ENCODE measurements at regions not wholly inside any gene's neighbourhood (a gene's known extent, or its start where the extent isn't known, plus 50 kb on each side); places are given as distances from the start of the nearest gene placed in this dataset.

DNA sequence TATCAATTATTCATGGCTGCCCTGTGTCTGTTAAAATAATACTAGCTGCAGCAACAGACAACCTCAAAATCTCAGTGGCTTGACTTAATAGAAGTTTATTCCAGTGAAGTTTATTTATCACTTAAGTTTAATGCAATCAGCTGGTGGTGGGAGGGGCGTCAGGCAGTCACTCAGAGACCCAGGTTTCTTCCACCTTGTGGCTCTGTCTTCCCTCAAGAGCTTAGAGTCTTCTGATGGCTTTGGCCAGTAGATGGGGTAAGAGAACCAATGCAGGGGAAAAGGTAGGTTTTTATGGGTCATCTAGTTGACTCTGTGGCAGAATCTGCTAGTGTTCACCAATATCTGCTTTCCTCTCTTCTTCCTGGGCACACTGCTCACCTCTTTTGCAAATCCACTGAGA lies 668.9 kb downstream of the AACS start:
- no peaks in the 10 kb centered on the region for H3K4me1 Mint-ChIP-seq (ENCODE audit: unreplicated experiment)
- peaks cover 4% of the 10 kb centered on the region for H3K9me3 Mint-ChIP-seq (ENCODE audit: unreplicated experiment)

DNA sequence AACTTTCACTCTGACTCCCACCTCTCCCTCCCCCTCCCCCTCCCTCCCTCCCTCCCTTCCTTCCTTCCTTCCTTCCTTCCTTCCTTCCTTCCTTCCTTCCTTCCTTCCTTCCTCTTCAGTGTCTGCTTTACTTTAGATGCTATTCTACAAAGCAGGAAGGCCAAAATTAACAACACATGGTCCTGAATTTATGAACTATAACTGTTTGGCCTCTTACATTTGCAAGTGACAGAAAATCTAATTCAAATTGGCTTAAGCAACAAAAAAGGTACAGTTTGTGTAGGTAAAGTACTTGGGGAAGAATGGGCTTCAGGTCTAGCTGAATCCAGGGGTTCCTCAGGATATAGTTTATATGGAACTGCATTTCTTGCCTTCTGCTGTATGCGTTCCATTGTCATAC lies 673.0 kb downstream of the AACS start:
- Mint-ChIP-seq H3K4me3 (ENCODE audit: unreplicated experiment) (no peak overlapping the region), H3K4me1 (ENCODE audit: unreplicated experiment) (no peaks in the 10 kb centered on the region), H3K9me3 (ENCODE audit: unreplicated experiment) (peaks cover 15% of the 10 kb centered on the region)

More for the DNA sequence above, 668.9 kb downstream of the AACS start:
- TF ChIP-seq, protein P1, sequence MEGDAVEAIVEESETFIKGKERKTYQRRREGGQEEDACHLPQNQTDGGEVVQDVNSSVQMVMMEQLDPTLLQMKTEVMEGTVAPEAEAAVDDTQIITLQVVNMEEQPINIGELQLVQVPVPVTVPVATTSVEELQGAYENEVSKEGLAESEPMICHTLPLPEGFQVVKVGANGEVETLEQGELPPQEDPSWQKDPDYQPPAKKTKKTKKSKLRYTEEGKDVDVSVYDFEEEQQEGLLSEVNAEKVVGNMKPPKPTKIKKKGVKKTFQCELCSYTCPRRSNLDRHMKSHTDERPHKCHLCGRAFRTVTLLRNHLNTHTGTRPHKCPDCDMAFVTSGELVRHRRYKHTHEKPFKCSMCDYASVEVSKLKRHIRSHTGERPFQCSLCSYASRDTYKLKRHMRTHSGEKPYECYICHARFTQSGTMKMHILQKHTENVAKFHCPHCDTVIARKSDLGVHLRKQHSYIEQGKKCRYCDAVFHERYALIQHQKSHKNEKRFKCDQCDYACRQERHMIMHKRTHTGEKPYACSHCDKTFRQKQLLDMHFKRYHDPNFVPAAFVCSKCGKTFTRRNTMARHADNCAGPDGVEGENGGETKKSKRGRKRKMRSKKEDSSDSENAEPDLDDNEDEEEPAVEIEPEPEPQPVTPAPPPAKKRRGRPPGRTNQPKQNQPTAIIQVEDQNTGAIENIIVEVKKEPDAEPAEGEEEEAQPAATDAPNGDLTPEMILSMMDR (IDR thresholded peaks at IDR 0.05), result no peak
- no peak overlapping the region for H3K27ac Mint-ChIP-seq (ENCODE audit: unreplicated experiment)
- no peak for DNase-seq (ENCODE audit: extremely low spot score, unreplicated experiment)
- H3K36me3 Mint-ChIP-seq (ENCODE audit: unreplicated experiment), result no peaks in the 10 kb centered on the region
- no peaks in the 10 kb centered on the region for H3K27me3 Mint-ChIP-seq (ENCODE audit: unreplicated experiment)
- H3K4me3 Mint-ChIP-seq (ENCODE audit: unreplicated experiment), result no peak overlapping the region

DNA sequence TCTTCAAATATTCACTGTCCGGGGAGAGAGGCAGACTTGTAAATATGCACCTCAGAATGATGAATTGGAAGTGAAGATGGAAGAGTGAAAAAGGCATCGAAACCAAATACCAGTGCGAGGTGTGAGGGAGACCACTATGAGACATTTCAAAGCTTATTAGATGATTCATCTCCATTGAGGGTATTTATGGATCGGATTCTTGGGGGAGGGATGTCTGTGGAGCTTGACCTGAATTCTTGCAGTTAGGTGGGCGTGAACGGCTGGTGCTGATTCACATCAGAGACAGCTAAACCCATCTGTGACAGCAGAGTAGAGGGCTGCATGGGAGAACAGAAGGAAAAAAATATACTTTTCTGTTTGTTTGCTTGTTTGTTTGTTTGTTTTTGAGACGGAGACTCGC lies 677.2 kb downstream of the AACS start:
- H3K9me3 Mint-ChIP-seq (ENCODE audit: unreplicated experiment), result peaks cover 13% of the 10 kb centered on the region
- no peak overlapping the region for H3K4me3 Mint-ChIP-seq (ENCODE audit: unreplicated experiment)
- DNase-seq (ENCODE audit: extremely low spot score, unreplicated experiment), result no peak
- H3K36me3 Mint-ChIP-seq (ENCODE audit: unreplicated experiment), result no peaks in the 10 kb centered on the region
- H3K27ac Mint-ChIP-seq (ENCODE audit: unreplicated experiment), result no peak overlapping the region
- H3K4me1 Mint-ChIP-seq (ENCODE audit: unreplicated experiment), result no peaks in the 10 kb centered on the region
- TF ChIP-seq, protein P1 (IDR thresholded peaks at IDR 0.05), result no peak
- H3K27me3 Mint-ChIP-seq (ENCODE audit: unreplicated experiment), result no peaks in the 10 kb centered on the region

More for the DNA sequence above, 673.0 kb downstream of the AACS start:
- TF ChIP-seq, protein P1 (IDR thresholded peaks at IDR 0.05), result no peak
- no peaks in the 10 kb centered on the region for H3K36me3 Mint-ChIP-seq (ENCODE audit: unreplicated experiment)
- no peak for DNase-seq (ENCODE audit: extremely low spot score, unreplicated experiment)
- H3K27me3 Mint-ChIP-seq (ENCODE audit: unreplicated experiment), result no peaks in the 10 kb centered on the region
- no peak overlapping the region for H3K27ac Mint-ChIP-seq (ENCODE audit: unreplicated experiment)

DNA sequence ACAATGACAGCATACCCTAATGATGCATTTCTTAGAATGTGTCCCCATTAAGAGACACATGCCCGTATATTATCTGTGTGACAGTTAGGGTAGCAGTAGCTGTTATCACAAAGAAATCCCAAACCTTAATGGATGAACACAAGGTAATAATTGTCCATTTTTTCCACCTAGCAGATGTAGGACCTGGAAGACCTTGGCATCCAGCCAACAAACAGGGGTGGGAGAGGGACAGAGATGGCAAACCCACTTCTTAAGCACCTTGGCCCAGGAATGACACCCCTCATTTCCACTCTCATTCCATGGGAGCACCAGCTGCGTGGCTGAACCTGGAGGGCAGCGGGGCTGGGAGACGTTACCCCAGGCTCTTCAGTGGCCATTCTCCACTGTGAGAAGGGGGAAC lies 679.0 kb downstream of the AACS start:
- Mint-ChIP-seq H3K4me3 (ENCODE audit: unreplicated experiment) (no peak overlapping the region), H3K27me3 (ENCODE audit: unreplicated experiment) (no peaks in the 10 kb centered on the region), H3K27ac (ENCODE audit: unreplicated experiment) (no peak overlapping the region), H3K9me3 (ENCODE audit: unreplicated experiment) (peaks cover 13% of the 10 kb centered on the region), H3K36me3 (ENCODE audit: unreplicated experiment) (no peaks in the 10 kb centered on the region), H3K4me1 (ENCODE audit: unreplicated experiment) (no peaks in the 10 kb centered on the region)
- TF ChIP-seq, protein P1 (IDR thresholded peaks at IDR 0.05), result no peak
- no peak for DNase-seq (ENCODE audit: extremely low spot score, unreplicated experiment)

DNA sequence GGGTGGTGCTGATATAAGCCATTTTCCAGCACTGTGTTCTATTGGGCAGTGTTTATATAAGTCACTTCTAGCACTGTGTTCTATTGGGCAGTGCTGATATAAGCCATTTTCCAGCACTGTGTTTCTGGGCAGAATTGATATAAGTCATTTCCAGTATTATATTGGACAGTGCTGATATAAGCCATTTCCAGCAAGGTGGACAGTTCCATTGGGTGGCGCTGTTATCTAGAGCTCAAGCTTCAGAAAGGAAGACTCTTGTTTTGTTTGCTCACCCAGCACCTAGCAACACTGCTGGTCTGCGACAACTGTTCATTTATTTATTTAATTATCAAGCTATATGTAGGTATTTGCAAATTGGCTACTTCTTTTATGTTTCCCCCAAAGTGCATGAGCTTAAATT lies 690.3 kb downstream of the AACS start:
- peaks cover 7% of the 10 kb centered on the region for H3K9me3 Mint-ChIP-seq (ENCODE audit: unreplicated experiment)
- no peak overlapping the region for H3K27ac Mint-ChIP-seq (ENCODE audit: unreplicated experiment)
- DNase-seq (ENCODE audit: extremely low spot score, unreplicated experiment), result no peak
- H3K4me3 Mint-ChIP-seq (ENCODE audit: unreplicated experiment), result no peak overlapping the region
- no peaks in the 10 kb centered on the region for H3K4me1 Mint-ChIP-seq (ENCODE audit: unreplicated experiment)
- TF ChIP-seq, protein P1 (IDR thresholded peaks at IDR 0.05), result no peak
- H3K36me3 Mint-ChIP-seq (ENCODE audit: unreplicated experiment), result no peaks in the 10 kb centered on the region
- H3K27me3 Mint-ChIP-seq (ENCODE audit: unreplicated experiment), result no peaks in the 10 kb centered on the region

Data from osteocyte (in vitro differentiated cells).